GM21367 (cell line): ENCODE measurements at regions not wholly inside any gene's neighbourhood (a gene's known extent, or its start where the extent isn't known, plus 50 kb on each side); places are given as distances from the start of the nearest gene placed in this dataset.
"Not testable (repeated sequence)": the region's sequence is repeated elsewhere in the genome, so short reads cannot be mapped to it uniquely, and the experiment has no call there.

Experiments used
- ATAC-seq: cut with Tn5 transposase; IDR thresholded peaks from one replicate; pipeline ENCODE4 v1.9.1; 2021; ENCODE audit not compliant: unreplicated experiment

DNA sequence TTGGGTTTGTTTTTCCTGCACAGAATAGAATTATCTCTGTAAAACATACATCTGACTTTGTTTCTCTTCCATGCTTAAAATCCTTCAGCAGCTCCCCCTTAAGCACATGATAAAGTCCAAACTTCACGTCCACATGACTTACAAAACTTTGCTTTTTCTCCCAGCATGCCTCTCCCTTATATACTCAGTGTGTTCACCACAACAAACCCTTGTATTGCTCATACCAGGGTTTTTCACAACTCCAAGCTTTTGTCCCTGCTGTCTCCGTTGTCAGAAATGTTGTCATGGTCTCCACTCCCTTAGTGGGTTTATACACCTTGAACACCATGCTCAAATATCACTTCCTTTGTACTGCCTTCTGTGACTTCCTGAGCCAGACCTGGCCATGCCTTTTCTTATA is 91.1 kb upstream of the MITF start:
- no peak for ATAC-seq

DNA sequence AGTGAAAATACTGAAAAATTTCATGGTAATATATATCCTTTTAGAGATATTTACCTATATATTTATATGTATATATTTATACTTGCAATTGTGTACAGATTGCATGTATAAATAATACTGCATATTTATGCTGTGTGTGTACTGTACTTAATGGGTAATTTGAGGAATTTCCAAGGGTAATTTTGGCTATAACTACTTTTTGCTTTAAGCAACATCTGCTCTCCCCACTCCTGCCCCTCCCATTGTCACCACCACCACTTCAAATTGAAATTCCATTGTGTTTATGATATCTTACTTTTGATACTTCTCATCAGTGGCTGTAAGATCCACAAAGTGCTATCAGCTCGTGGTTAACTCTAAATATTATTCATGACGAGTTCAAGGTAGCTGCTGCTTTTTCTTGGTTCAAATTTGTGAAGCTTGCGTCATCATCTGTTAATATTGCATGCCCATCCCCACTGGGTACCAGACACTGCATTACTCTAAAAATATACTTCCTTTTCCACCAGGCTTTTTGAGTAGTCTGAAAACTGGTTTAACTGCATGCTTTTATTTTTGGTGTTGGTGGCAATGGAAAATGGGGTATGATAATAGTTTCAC is 91.7 kb upstream of the MITF start:
- ATAC-seq, result no peak

DNA sequence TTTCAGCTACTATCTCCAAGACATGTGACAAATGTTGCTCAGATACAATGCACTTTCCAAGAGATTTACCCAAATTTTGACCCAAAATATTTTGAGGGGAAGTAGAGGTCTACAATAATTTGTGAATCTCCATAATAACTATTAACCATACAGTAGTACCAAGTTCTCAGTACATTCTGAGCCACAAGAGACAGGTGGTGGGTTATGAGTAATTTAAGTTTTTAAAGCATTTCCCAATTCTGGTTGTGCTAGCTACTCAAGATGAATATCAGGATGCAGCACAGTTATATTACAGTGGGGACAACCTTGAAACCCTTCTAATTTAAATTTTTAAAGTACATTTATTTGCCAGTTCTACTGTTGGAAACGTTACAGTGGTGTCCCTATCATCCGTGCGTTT is 92.2 kb upstream of the MITF start:
- ATAC-seq, result no peak

DNA sequence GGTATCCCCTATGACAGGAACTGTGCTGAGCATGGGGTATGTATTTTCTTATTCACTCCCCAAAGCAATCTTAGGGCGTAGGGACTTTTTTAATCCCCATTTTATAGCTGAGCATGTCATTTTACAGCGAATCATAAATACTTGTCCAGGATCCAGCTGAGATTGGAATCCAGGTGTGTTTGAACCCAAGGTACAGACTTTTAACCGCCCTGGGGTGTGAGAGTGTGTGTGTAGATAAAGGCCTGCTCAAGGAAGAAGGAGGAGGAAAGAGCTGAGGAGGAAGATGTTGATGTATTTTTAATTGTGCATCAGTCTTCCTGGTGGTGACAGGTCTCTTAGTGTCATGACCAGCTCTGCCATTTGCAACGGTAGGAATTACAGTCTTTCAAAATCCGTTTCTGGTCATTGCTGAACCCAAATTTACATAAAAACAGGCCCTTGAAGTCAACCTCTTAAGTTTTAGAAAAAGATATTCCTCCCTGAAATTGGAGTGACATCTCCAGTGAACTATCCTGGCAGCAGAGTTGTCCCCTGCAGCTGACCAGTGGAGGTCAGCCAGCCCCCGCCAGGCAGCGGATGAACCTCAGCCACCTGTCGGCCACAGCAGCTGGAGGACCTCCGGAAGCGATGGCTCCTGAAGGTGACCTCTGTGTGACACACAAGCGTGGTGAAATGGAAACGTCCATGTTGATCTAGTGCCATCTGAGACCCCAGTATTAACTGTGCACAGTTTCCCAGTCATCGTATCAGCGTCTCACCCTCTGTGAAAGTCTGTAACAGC is 92.8 kb upstream of the MITF start:
- ATAC-seq, result no peak

DNA sequence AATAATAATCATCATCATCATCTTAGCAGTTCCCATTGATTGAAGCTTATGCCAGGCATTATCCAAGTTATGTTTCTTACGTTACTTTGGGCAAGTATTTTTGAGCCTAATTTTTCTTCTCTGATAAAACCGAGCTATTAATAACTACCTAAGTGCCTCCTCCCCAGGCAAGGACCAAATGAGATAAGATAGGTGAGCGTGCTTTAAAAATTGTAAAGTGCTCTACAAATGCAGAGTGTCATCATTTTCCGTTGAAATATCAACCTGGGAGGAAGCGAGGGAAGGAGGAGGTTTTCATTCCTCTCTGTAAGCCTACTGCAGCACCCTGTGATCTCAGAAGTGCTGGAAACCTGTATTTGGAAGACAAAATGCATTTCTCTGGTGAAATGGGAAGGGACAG is 96.7 kb upstream of the MITF start:
- no peak for ATAC-seq

DNA sequence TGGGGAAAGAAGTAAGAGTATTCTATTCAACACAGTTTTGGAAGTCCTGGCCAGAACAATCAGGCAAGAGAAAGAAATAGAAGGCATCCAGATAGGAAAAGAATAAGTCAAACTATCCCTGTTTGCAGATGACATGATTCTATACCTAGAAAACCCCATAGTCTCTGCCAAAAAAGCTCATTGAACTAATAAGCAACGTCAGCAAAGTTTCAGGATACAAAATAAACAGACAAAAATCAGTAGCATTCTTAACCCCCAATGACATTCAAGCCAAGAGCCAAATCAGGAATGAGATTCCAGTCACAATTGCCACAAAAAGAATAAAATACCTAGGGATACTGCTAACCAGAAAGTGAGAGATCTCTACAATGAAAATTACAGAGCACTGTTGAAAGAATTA is 99.4 kb upstream of the MITF start:
- ATAC-seq, result no peak

DNA sequence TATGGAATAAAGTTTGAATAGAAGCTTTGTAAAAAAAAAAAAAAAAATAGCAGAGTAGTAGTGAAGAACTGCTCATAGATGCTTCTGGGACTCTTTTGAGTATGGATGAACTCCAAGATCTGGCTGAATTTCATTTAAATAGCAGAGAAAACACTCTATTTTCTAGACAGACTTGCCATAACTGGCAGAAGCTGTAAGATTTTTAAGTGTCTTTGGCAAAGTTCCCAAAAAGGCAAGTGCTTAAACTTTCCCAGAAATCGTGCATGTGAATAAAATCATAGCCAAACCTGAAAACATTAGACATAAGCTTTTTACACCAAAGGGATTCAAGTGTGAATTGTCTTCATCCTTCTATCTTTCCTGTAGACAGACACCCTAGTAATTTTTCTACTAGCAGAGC is 110.3 kb upstream of the MITF start:
- ATAC-seq, result no peak

DNA sequence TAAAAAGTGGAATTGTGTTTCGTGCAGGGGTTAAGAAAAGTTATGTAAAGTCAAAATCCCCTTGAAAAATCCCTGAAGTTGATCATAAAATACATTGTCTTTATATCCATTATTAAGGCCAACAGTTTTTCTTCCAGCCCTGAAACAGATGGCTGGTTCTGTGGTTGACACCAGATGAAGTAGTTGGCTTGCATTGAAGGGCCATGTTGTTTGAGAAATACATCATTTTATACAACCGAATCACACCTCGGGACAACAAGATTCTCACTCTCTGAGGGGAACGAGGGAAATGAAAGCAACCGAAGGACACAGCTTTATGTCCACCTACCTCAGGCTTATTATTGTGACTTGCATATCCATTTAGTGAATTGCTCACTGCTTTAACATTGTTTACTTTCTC is 126.0 kb upstream of the MITF start:
- no peak for ATAC-seq

DNA sequence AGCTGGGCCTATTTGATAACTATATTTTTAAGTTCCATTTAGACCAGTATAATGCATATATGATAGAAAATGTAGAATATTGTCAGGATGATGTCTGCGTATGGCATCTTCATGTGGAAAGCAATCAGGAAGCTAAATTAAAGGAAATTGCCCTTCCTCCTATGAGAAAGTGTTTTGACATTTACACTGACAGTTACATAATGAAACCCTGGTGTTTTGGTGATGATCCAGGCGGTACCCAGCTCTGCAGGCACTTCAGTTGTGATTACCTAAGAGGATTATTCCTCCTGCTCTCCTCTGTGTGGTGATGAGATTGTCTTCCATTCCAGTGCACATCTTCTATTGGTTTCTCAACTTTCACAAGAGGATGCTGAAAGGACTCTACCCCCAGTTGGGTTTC is 126.5 kb upstream of the MITF start:
- no peak for ATAC-seq

DNA sequence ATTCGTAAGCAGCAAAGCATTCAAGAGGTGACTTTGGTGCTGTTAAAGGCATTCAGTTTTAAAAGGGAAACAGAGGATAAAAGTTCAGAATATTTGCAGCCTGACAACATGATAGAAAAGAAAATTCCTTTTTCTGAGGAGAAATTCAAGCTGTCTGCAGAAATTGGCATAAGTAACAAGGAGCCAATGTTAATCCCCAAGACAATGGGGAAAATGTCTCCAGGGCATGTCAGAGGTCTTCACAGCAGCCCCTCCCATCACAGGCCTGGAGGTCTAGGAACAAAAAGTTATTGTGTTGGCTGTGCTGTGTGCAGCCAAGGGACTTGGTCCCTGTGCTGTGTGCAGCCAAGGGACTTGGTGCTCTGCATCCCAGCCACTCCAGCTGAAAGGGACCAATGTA is 129.7 kb upstream of the MITF start:
- not testable (repeated sequence) for ATAC-seq

DNA sequence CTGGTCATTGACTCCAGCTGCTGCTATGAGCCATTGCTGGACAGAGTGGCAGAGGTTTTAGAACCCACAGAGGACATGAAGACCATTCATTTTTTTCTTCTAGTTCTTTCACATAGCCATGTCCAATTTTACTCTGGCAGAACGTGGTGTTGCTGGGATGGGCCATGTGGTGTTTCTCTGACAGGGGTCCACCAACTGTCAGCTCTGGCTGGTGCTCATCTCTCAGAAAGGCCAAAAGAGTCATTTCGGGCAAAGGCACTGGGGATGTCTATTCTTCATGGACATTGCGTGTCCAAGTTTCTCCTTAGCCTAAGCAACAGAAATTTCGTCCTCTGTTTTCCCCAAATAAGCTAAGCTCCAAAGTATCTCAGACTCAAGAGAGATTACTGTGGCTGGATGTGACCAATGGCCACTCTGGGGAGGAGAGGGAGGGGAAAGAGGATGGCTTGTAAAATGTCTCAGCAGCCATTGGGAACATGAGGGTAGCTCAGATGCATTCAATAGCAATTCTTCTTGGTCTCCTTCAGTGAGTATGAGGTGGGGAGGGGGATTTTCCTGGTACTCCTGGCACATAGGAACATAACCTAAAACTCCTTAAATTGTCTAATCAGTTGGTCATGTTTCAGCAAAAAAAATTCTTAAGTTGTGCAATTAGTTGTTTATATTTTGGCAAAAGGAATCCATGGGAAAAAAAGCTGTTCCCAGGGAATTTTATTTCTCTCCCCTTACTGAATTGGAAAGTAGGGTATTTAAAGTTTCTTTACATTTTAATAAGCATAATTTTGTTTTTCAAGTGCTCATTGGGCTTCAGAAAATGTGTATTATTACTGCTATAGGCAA is 131.6 kb upstream of the MITF start:
- no peak for ATAC-seq

DNA sequence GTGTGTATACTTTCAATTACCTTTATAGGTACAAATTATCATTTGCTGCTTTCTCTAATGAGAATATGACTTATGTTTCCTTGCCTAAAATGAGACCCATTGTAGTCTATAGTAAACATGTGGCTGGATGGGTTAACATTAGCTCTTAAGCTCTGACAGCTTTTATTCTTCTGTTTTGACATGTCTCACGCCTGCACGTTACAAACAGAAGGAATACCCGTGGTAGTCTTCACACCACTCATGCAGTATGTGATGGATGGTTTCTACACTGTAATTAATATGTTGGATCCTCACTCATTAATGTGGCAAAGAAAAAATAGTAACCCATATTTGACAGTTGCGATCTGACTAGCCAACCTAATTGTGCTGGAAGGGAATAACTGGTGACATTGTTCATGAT is 133.4 kb upstream of the MITF start:
- ATAC-seq, result no peak

DNA sequence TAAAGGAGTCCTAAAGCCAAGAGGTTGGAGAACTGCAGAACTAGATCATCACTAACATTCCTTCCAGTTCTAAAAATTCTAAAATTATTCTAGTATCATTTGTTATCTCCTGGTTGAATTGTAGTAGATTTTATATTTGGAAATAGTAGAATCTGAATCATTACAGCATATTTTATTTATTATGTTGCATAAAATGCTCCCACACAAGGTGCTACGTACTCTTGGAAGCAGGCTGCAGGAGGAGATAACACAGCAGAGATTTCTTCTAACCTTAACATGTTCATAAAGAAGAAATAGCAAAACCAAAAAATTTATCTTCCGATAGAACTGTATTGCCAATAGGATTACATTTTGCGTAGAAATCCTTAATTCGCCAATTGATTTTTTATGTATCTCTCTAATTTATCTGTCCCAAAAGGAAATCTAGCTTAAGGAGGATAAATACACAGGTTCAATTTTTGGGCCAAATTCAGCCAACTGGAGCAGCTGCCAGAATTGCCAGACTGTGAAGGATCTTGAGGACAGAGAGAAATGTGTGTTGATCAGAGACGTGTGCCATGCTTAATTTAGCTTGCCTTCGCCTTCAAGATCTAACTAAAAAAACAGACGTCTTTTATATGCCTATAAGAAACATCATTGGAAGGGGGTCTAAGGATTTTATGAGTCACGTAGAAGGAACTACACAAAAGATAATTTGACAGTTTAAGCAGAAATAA is 134.4 kb upstream of the MITF start:
- ATAC-seq, result no peak

DNA sequence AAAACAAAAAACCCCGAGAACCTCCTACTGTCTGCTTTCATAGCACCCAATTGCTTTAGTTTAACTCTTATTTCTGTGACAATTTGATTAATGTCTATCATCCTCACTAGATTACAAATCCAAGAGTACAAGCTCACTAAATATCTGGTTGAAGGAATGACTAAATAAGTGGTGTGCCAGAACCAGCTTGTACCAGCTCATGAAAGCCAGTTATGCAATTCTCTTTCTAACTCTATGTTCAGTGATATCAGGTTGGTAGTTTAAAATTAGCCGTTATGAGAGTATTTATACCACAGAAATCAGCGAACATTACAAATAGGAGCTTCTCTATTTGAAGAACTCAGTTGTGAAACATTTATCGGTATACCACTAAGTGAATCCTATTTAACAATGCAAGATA is 137.2 kb upstream of the MITF start:
- no peak for ATAC-seq

DNA sequence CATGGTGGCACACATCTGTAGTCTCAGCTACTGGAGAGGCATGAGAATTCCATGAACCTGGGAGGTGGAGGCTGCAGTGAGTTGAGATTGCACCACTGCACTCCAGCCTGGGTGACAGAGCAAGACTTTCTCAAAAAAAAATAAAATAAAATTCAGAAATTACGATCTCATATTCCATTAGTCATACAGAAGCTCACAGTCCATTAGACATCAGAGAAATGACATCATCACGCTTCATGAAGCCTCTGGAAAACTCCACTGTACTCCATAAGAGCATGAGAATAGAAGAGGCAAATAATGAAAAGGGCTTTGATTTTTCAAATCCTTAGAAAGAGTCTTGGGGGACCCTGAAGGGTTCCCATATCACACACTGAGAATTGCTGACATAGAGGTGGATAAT is 145.0 kb upstream of the MITF start:
- no peak for ATAC-seq

DNA sequence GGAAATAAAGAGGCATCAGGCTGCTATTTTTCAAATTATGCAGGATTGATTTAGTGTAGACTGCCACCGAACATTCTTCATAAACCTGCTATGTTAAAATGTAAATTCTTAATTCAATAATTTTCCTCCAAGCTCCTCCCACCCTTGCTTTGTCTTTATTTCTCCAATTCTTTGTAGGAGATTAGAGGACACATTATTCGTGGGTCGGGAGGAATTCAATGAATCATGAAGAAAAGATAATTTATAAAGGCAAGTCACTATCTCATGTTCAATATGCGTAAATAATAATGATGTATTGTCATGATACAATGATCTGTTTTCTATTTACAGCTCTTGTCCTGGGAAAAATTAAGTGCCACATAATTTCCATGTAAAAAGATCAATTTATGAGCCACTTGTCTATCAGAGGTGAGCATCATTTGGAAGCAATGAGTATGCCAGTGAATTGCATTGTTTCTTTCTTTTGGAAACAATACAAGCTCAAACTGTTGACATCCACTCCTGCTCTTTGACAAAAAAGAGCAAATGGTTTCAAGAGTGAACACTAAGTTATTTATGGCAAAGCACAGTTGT is 148.0 kb upstream of the MITF start:
- no peak for ATAC-seq

DNA sequence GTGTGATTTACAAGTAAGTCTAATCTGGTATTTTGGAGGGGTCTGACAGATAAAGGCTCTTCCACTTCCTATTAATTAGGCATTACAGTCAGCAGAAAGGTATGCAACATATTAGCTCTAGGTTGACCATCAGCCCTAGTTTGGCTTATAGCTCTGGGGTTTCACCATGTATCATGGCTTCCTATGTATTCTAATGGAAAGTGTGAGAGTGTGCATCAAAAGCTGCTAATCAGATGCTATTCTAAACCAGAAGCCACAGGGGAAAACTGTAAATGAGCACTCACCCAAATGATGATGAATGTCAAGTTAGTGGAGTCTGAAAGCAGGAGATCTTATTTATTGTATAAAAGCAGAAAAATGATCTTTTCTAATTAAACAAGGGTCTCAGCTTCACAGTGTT is 149.2 kb upstream of the MITF start:
- no peak for ATAC-seq

DNA sequence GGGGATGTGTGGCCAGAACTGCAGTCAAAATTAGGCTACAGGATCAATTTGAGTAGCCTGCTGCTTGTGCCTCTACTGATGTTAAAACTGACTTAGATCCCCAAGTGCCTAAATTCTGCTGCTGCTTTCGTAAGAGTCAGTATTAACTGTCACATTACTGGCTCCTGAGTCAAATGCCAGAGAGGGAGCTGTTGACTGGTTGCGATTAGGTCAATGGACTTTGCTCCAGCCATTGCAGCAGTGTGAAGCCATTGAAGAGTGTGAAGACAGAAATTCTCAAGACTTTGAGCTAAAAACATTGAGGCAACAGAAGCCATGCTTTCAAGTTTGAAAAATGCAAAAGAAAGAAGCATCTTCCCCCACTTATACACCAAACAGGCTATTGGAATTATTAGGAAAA is 151.1 kb upstream of the MITF start:
- no peak for ATAC-seq

DNA sequence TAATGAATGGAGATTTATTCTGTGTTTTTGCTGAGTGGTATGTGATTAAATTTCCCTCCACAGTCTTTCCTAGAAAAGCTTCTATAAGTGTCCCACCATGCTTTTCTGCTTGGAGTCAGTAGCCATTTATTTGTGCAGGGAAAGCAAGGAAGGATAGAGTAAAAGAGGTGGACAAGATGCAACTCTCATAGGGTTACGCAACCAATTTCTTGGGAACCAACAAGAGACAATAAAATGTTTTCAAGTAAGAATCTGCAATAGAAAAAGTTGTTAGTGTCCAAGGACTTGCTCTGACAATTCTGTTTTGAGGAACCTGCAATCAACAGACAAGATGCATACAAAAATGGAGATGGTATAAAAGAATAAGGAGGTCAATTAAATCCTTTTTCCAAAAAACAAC is 153.8 kb upstream of the MITF start:
- ATAC-seq, result no peak

DNA sequence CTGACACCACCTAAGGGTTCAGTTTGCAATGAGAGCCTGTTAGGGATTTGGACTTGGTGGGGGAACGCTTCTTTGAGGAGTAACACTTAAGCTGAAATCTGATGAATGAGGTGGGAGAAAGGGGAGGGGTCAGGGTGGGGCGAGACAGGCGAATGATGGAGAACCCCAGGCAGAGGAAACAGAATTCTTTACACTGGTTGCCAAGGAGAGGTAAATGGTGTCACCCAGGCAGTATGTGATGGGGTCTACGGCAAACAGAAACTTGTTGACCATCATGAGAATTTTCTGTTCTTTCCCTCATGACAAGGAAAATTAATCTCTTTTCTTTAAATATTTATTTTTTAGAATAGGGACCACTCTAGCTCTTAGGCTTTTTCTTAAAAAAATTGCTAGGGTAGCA is 157.2 kb upstream of the MITF start:
- no peak for ATAC-seq
